ENCODE measurements at regions not wholly inside any gene's neighbourhood (a gene's known extent, or its start where the extent isn't known, plus 50 kb on each side); places are given as distances from the start of the nearest gene placed in this dataset.

DNA sequence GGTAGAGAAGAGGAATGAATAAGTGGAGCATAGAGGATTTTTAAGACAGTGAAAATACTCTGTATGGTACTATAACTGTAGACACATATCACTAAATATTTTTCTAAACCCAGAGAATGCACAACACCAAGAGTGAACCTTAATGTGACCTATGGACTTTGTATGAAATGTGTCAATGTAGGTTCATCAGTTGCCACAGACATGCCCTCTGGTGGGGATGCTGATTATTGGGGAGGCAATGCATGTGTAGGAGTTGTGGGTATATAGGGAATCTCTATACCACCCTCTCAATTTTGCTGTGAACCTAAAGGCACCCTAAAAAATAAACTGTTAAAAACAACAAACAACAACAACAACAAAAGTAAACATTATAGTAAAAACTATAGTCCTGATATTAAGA is 293.7 kb downstream of the RNF144B start:
- Histone ChIP-seq H3K36me3 (no peaks in the 10 kb centered on the region), H3K4me1 (no peaks in the 10 kb centered on the region), H3K27ac (replicated peaks in 1 of 4) (no peak overlapping the region), H3K4me3 (no peak overlapping the region), H3K27me3 (no peaks in the 10 kb centered on the region), H3K9me3 (no peaks in the 10 kb centered on the region)
- intact Hi-C loops (cut with DNase I): no loop called here
- DNase-seq (ENCODE audit: extremely low spot score): no peak
- TF ChIP-seq, protein P1, sequence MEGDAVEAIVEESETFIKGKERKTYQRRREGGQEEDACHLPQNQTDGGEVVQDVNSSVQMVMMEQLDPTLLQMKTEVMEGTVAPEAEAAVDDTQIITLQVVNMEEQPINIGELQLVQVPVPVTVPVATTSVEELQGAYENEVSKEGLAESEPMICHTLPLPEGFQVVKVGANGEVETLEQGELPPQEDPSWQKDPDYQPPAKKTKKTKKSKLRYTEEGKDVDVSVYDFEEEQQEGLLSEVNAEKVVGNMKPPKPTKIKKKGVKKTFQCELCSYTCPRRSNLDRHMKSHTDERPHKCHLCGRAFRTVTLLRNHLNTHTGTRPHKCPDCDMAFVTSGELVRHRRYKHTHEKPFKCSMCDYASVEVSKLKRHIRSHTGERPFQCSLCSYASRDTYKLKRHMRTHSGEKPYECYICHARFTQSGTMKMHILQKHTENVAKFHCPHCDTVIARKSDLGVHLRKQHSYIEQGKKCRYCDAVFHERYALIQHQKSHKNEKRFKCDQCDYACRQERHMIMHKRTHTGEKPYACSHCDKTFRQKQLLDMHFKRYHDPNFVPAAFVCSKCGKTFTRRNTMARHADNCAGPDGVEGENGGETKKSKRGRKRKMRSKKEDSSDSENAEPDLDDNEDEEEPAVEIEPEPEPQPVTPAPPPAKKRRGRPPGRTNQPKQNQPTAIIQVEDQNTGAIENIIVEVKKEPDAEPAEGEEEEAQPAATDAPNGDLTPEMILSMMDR (IDR thresholded peaks at IDR 0.05): no peak
- TF ChIP-seq POLR2AphosphoS5 (IDR thresholded peaks at IDR 0.05): no peak
- no peak for TF ChIP-seq EP300 (IDR thresholded peaks at IDR 0.05)
- TF ChIP-seq POLR2A (IDR thresholded peaks at IDR 0.05; ENCODE audit: low read depth): no peak

DNA sequence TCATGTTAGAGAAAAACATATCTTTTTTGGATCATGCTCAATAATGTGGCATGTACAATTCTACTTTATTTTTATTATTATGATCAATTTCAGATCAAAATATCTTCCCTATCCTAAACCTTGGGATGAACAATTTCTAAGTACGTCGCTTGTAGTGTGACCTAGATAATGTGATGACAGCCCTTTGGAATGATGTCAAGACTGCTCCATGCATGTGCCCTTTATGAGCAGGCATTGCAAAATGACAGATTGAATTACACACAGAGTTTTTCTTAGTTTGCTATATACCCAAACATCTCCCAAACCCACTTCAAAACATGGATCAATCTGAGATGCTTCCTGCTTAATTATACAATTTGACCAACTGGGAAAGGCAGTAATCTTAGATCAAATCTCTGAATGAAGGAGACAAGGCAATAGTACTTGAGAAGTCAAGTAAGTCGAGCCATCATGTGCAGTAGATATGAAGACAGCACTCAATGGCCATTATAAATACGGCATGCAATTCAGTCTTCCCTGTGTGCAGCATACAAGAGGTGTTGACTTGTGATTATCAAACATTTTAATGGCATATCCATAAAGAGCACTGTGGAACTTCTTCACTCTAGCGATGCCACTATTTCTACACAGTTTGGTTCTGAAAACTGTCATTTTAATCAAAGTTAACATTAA is 294.8 kb downstream of the RNF144B start:
- H3K27ac ChIP-seq (replicated peaks in 1 of 4): no peak overlapping the region
- H3K9me3 ChIP-seq: no peaks in the 10 kb centered on the region
- intact Hi-C loops (cut with DNase I): no loop called here
- no peaks in the 10 kb centered on the region for H3K27me3 ChIP-seq
- 79% methylated on average over 5 of the region's 5 CpGs for WGBS
- H3K4me3 ChIP-seq: no peak overlapping the region
- H3K36me3 ChIP-seq: no peaks in the 10 kb centered on the region
- TF ChIP-seq POLR2AphosphoS5 (IDR thresholded peaks at IDR 0.05): no peak
- DNase-seq (ENCODE audit: extremely low spot score): no peak
- no peaks in the 10 kb centered on the region for H3K4me1 ChIP-seq

DNA sequence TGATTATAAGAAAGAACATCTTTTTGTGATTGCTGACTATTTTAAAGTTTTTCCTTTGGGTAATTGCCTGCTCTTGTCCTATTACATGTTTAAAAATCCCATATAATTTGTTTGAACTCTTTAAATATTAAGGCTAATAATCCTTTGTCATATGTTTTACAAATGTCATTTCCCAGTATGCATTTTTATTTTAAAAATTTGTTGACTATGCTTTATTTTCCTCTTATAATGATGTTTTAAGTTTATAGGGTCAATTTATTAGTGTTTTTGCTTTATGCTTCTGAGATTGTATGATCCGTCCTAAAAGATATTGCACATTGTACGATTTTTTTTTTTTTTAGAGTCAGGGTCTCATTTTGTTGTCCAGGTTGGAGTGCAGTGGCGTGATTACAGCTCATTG is 297.2 kb downstream of the RNF144B start:
- DNase-seq (ENCODE audit: extremely low spot score): no peak
- intact Hi-C loops (cut with DNase I): no loop called here
- Histone ChIP-seq H3K36me3 (no peaks in the 10 kb centered on the region), H3K4me1 (no peaks in the 10 kb centered on the region), H3K9me3 (no peaks in the 10 kb centered on the region), H3K27ac (replicated peaks in 1 of 4) (no peak overlapping the region), H3K27me3 (no peaks in the 10 kb centered on the region), H3K4me3 (no peak overlapping the region)
- WGBS: 46% methylated on average over 3 of the region's 3 CpGs
- TF ChIP-seq POLR2A (IDR thresholded peaks at IDR 0.05; ENCODE audit: low read depth) (no peak), EP300 (IDR thresholded peaks at IDR 0.05) (no peak), POLR2AphosphoS5 (IDR thresholded peaks at IDR 0.05) (no peak)
- TF ChIP-seq, protein P1 (IDR thresholded peaks at IDR 0.05): no peak

DNA sequence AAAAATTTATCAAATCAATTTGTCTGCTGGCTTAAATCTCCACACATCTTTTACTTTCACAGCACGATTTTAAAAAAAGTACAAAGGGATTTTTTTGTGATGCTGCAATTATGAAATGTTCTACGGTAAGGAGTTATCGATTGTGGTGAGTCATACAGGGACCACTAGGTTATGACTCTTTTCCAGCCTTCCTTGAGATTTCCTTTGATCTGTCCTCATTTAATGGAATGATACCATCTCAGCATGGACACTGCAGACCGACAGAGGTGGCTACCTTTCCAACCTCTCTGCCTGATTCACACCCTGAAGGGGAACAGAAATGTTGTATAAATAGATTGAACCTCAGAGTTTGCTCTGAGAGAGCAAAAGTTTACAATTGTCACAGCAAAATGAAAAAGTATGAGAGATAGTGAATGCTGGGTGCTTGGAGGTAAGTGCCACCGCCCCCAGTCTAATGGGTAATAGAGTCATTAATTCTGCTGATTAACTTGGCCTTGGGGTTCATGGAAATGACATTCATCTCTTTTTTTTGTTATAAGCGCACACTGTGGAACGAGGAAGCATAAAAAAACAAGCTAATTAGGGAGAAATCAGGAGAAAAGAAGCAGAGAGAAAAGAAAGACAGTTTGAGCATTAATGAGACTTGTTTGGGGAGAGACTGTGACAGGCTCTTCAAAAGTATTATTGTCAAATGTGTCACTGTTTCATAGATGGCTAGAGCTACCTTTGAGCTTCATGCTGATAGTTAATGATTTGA is 306.0 kb downstream of the RNF144B start:
- Histone ChIP-seq H3K27ac (replicated peaks in 1 of 4) (no peak overlapping the region), H3K9me3 (no peaks in the 10 kb centered on the region), H3K36me3 (no peaks in the 10 kb centered on the region), H3K4me3 (no peak overlapping the region), H3K4me1 (no peaks in the 10 kb centered on the region), H3K27me3 (no peaks in the 10 kb centered on the region)
- TF ChIP-seq POLR2AphosphoS5 (IDR thresholded peaks at IDR 0.05): no peak
- DNase-seq (ENCODE audit: extremely low spot score): no peak
- intact Hi-C loops (cut with DNase I): no loop called here
- WGBS: 82% methylated on average over 7 of the region's 7 CpGs

DNA sequence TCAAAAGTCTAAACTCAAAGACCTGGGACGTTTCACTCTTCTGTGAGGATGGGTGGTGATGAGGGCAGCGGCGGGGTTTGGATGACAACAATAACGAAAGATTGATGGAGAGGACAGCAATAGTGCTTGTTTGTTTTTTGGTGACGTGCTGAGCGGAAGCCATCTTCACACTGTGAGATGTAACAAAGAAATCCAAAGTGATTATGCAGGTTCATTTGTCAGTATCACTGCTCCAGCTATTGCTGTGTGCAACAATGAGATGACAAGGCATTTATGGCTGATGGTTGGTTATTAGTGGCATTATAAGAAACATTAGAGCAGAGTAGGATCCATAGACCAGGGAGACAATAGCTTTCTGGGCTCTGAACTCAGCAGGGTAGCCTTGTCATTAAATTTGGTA is 306.7 kb downstream of the RNF144B start:
- H3K27ac ChIP-seq (replicated peaks in 1 of 4): no peak overlapping the region
- intact Hi-C loops (cut with DNase I): no loop called here
- no peaks in the 10 kb centered on the region for H3K4me1 ChIP-seq
- H3K4me3 ChIP-seq: no peak overlapping the region
- no peaks in the 10 kb centered on the region for H3K27me3 ChIP-seq
- 53% methylated on average over 6 of the region's 6 CpGs for WGBS
- H3K9me3 ChIP-seq: no peaks in the 10 kb centered on the region
- TF ChIP-seq, protein P1 (IDR thresholded peaks at IDR 0.05): no peak
- H3K36me3 ChIP-seq: no peaks in the 10 kb centered on the region
- DNase-seq (ENCODE audit: extremely low spot score): no peak

DNA sequence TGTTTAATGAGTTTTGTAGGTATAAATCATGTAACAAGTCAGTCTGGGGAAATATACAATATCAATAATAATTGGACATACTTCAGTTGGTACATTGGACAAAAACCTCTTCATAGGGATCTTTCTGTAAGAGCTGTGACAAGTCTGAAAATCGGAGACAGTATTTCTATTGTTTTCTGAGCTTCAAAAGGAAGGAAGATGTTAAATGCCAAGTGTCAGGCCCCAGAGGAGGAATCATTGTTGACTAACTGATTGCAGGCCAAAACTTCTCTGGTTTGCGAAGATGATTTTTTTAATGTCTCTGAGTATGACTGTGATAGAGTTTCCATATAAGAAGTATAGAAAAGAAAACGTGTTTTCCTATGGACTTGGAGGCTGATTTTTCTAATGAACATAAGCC is 316.4 kb downstream of the RNF144B start:
- Histone ChIP-seq H3K27me3 (no peaks in the 10 kb centered on the region), H3K4me3 (no peak overlapping the region), H3K9me3 (no peaks in the 10 kb centered on the region), H3K27ac (replicated peaks in 1 of 4) (no peak overlapping the region), H3K36me3 (no peaks in the 10 kb centered on the region), H3K4me1 (no peaks in the 10 kb centered on the region)
- WGBS: 48% methylated on average over 3 of the region's 3 CpGs
- TF ChIP-seq EP300 (IDR thresholded peaks at IDR 0.05) (no peak), POLR2A (IDR thresholded peaks at IDR 0.05; ENCODE audit: low read depth) (no peak), POLR2AphosphoS5 (IDR thresholded peaks at IDR 0.05) (no peak)
- TF ChIP-seq, protein P1 (IDR thresholded peaks at IDR 0.05): no peak
- DNase-seq (ENCODE audit: extremely low spot score): no peak
- intact Hi-C loops (cut with DNase I): no loop called here

Measured in esophagus muscularis mucosa (tissue), 4 donors.